UCSD-AML1 (cell line): ENCODE measurements at regions not wholly inside any gene's neighbourhood (a gene's known extent, or its start where the extent isn't known, plus 50 kb on each side); places are given as distances from the start of the nearest gene placed in this dataset.
"Not testable (repeated sequence)": the region's sequence is repeated elsewhere in the genome, so short reads cannot be mapped to it uniquely, and the experiment has no call there.

Experiments used
- DNase-seq: peaks from one replicate; lab custom pipeline; 2025; ENCODE audit not compliant: unreplicated experiment; lab: John Stamatoyannopoulos, UW

DNA sequence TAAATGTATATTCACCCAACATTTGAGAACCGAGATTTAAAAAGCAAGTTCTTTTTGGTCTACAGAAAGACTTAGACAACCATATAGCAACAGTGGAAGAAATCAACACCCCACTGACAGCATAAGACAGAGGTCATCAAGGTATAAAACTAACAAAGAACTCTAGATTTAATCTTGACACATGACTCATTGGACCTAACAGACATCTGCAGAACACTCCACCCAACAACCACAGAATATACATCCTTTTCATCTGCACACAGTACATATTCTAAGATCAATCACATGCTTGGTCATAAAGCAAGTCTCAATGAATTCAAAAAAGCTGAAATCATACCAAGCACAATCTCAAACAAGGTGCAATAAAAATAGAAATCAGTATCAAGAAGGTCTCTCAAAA lies 65.8 kb downstream of the SPIN4 start:
- no peak for DNase-seq

DNA sequence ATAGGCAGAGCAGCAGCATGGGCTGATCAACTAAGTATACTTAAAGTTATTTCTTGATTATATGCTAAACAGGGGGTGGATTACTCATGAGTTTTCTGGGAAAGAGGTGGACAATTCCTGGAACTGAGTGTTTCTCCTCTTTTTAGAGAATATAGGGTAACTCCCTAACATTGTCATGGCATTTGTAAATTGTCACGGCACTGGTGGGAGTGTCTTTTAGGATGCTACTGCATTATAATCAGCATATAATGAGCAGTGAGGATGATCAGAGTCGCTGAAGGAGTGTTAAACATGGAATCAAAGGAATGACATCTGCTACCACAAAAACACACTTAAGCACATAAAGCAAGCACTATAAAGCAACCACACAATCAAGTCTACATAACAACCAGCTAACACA lies 66.5 kb downstream of the SPIN4 start:
- no peak for DNase-seq

DNA sequence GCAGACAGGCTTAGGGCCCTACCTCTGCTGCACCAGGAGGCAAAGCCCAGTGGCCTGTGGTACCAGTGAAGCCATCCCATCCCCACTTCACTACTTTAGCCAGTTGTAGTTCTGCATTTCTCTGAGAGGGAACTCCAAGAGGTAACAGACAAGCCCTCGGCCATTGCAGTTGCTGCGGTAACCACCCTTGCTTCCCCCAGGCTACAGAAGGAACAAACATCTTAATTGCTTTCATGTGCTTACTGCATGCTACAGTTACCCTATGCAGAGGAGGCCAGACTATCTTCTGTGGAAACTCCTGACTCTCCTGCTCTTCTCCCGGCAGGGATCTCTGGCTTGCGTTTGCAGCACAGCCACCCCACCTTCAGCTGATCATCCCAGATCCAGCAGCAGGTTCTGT lies 67.8 kb downstream of the SPIN4 start:
- DNase-seq: no peak

DNA sequence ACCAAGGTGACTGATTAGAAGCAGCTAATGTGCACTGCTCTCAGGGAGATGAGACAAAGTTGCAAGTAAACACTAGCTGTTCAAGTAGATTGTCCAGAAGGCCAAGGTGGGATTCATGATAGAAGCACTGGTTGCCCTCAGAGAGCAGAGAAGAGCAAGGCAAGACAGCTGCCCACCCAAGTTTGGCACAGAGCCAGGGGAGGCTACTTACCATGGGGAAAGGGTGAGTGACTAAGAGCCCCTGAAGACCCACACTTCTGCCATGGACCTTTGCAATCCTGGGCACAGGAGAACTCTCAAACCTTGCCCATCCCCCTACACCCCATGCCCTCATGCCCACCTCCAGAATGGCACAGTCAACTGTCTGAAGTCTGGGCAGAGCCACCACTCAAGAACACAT lies 68.3 kb downstream of the SPIN4 start:
- no peak for DNase-seq

DNA sequence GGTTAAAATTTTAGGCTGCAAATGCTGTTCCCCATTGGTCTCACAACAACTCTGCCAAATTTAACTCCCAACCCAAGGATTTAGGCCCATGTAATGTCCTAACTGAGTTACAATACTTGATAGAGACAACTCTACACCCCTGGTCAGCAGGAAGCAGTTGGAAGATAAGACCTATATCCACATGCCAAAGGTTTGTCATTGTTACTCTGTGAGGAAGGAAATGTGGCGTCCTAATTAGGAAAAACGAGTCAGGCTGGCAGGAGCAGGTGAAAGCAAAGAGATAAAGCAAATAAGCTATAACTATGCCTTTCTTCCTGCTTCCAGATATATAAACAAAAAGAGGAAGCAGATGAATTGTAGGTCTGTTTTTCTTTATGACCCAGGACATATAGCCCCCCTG lies 69.1 kb downstream of the SPIN4 start:
- DNase-seq: no peak

DNA sequence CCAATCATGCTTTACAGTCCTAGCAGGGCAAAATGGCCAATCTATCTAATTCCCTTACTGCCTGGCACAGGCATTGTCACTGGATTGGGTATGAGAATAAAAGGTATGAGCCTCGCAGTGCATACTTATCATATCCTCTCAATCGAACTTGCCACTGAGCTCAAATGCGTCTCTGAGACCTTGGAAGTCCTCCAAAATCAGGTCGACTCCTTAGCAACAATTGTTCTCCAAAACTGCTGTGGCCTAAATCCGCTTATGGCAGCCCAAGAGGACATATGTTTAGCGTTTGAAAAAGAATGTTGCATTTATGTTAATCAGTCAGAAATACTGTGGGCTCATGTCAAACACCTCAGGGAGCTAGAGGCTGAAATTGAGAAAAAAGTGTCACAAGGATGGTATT lies 69.7 kb downstream of the SPIN4 start:
- DNase-seq: no peak

DNA sequence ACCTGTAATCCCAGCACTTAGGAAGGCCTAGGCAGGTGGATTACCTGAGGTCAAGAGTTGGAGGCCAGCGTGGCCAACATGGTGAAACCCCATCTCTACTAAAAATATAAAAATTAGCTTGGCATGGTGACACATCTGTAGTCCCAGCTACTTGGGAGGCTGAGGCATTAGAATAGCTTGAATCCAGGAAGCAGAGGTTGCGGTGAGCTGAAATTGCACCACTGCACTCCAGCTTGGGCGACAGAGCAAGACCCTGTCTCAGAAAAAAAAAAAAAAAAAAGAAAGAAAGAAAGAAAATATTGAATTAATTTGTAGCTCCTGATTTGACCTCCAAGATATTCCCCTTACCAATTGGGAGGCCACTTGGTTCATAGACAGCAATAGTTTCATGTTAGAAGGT lies 73.7 kb downstream of the SPIN4 start:
- DNase-seq: not testable (repeated sequence)

DNA sequence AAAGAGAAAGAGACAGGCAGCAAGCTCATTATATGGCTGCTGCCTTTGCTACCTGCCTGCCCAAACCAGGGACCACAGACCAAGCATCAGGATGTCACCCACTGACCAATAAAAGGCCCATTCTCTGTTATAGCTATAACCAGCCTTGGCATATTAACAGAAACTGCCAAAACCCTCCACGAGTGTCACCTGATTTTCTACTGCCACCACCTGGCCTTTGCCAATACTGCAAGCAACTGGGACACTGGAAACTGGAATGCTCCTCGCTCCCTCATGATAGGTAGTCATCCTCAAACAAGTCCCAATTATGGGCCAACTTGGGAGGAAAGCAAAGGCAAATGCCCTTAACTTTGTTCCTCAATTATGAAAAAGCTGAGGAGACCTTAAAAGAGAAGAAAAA lies 76.0 kb downstream of the SPIN4 start:
- no peak for DNase-seq

DNA sequence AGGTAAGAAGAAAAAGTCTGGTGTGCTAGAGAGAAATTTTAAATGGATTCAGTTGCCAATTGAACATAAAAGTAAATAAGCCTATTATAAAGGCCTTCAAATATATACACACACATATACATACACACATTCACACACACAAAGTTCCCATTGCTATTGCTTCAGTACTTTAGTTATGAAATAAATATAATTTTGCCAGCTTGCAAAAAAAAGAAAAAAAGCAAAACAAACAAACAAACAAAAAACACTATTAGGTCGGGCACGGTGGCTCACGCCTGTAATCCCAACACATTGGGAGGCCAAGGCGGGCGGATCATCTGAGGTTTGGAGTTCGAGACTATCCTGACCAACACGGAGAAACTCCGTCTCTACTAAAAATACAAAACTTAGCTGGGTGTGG lies 80.3 kb downstream of the SPIN4 start:
- DNase-seq: no peak

DNA sequence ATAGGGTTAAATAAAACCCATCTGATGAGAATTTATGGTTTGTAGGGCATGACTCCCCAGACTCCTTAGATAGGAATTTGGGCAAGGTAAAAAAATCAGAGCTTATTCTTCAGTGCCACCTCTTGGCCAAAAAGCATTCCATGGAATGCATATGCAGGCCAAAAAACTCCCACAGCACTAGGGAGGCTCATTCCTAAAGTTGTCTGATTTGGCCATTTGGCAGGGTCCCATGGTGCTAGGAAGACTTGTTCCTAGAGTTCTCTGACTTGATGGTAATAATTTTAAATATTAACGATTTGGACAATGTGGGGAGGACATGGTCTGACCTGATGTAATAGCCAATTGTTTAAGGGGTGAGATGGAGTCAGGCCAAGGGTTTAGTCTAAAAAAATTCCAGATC lies 93.0 kb downstream of the SPIN4 start:
- DNase-seq: no peak

DNA sequence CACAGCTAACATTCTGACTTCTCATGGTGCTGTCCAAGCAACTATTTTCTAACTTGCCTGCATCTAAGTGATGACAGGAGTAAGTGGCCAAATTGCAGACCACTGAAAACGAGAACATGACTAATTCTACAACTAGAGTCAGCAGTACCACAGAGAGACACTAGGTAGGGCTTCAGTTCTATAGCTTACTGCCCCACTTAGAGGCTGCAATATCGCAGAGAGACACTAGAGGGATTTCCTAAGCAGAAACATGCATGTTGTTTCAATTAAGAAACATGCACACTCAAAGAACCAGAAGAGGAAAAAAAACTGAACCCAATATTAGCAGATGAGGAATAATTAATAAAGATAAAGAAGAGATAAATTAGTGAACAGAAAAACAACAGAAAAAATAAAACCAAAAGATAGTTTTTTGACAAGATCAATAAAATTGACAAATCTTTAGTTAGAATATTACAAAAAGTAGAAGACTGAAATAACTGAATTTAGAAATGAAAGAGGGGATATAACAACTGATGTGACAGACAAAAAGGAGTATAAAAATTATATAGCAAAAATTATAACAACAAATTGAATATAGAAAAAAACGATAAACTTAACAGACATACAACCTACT lies 100.8 kb downstream of the SPIN4 start:
- DNase-seq: no peak

DNA sequence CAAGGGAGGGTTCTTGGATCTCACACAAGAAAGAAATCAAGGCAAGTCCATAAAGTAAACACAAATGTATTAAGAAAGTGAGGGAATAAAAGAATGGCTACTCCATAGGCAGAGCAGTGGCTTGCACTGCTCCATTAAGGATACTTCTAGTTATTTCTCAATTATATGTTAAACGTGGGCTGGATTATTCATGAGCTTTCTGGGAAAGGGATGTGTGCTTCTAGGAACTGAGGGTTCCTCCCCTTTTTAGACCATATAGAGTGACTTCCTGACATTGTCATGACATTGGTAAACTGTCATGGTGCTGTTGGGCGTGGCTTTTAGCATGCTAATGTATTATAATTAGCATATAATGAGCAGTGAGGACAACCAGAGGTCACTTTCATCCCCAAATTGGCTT lies 108.4 kb downstream of the SPIN4 start:
- not testable (repeated sequence) for DNase-seq

DNA sequence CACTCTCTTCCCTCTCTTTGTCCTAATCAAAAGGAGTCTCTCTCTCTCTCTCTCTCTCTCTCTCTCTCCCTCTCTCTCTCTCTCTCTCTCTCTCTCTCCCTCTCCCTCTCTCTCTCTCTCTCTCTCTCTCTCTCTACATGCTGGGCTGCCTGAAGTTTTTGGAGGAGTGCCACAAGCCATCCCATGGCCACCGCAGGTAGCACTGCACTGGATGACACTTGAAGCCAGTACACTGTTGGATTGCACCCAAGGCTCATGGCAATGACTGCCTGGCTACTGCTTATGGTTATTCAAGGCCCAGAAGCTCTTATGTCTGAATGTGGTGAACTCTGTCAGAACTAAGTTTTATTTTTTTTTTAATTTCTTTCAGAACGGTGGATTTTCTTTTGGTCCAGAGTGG lies 115.2 kb downstream of the SPIN4 start:
- DNase-seq: not testable (repeated sequence)

DNA sequence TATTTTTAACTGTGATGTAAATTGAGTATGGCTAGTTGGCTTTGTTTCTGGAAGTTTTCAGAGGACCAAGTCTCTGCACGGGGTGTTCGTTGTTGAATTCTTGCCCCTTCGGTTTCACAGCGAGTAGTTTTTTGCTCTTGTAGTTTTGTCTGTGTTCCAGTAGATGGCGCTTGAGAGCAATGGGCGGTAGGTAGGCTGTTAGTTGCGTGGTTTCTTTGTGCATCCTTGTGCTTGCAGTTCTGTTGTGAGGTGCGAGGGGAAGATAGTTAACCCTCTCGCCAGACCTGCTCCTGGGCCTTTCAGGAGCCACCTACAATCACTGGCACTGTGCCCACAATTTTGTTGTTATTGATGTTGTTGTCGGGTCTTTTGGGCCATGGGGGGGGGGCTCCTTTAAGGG lies 118.1 kb downstream of the SPIN4 start:
- not testable (repeated sequence) for DNase-seq

DNA sequence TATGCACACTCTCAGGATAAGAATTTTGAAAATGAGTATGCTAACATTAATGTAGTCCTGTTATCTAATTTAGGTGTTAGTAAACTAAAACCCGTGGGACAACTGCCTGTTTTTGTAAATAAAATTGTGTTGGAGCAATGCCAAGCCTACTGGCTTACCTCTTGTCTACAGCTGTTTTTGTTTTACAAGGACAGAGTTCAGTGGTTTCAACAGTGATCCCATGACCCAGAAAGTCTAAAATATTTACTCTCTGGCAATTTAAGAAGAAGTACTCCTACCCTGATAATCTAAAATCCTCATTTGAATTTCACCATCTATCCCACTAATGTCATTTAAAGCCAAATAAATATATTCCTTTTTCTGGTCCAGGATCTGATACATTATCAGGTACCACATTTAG lies 132.9 kb downstream of the SPIN4 start:
- DNase-seq: not testable (repeated sequence)

DNA sequence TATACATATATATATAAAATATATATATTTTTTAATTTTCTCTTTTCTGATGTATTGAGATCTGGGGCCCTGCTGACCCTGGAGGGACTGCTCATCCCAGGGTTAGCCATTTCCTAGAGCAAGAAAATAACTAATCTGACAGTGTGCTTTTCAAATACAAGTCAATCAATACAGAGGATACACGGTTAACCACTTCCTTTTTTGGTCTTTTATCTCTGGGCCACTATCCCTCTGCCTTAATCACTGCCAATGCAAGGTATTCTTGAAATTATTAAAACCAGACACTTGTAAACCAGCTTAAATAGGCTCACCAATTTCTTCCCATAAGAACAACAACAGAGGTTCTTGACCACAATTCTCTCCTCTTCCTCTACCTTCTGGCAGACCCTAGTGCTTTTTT lies 133.6 kb downstream of the SPIN4 start:
- DNase-seq: not testable (repeated sequence)

DNA sequence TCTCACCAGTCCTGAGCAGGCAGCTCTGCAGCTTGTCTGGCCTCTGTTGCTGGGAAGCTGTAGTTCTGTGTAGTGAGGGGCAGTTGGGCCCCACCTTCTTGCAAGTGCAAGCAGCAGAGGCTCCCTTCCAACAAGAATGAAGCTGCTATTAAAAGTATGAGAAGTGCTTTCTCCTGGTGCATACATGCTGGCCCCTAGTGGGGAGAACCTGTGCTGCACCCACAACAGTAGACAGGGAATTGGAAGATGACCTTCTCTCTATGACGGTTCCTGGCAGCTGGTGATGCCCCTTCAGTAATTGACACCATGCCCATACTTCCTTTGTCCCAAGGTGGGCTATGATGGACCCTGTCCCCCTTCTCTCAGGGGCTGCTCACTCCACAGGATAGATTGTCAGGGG lies 141.5 kb downstream of the SPIN4 start:
- DNase-seq: not testable (repeated sequence)

DNA sequence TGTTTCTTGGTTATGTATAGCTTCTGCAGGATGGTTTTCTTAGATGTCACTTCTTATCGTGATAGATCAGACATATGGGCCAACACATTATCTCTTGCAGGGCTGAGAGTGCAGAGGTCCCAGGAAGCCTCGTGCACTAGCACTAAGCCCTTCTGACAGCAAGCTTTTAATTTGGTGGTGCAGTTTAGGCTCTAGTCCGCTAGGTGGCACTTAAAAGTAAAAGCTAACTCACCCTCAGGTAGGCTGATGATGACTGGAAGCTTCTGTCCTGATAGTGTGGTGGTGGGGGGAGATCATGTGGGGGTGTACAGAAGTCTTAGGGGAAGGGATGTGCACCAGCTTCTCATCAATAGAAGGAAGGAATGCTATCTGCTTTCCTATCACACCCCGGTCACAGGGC lies 142.0 kb downstream of the SPIN4 start:
- DNase-seq: not testable (repeated sequence)

DNA sequence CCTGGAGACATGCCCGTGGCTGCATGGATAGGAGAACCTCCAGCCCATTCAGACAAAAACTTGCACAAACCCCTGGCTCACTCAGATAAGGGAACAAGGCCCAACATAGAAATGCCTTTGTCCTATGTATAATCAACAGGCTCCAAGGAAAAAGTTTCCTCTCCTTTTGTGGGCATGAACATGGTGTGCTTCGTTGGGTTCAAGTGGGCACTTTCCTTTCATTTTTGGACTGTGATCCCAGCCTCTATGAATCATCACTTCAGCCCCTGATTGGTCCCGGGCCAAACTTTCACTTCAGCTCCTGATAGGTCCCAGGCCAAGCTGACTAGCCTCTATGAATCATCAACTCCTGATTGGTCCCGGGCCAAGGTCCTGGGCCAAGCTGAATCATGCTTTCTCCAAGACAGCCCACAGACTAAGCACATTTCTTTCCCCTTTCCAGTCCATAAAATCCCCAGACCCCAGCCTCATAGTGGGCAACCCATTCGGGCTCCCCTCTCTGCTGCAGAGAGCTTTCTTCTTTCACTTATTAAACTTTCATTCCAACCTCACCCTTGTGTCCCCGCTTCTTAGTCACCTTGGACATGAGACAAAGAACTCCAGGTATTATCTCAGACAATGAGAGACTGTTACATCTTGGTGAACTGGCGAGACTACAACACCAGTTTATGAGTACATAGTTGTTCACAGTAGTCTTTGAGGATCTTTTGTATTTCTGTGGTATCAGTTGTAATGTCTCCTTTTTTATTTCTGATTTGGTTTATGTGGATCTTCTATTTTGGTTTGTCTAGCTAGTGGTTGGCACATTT lies 146.7 kb downstream of the SPIN4 start:
- DNase-seq: not testable (repeated sequence)

DNA sequence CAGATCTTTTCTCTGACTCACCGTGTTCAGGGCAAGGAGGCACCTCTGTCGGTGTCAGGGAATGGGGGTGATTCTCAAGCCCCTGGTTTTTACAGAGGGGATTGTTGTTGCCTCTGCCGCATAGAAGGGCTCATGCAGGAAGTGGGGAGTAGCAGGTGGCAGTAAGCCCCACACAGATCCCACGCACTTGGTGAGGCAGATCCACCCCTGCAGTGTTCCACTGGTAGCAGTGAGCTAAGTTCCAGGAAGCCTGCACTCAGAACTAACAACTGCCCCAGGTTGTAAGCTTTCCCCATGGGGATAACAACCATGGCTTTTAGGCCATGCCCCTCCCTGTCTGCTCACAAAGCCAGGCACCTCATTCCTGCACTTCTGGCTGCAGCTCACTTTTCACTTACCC lies 149.1 kb downstream of the SPIN4 start:
- not testable (repeated sequence) for DNase-seq

DNA sequence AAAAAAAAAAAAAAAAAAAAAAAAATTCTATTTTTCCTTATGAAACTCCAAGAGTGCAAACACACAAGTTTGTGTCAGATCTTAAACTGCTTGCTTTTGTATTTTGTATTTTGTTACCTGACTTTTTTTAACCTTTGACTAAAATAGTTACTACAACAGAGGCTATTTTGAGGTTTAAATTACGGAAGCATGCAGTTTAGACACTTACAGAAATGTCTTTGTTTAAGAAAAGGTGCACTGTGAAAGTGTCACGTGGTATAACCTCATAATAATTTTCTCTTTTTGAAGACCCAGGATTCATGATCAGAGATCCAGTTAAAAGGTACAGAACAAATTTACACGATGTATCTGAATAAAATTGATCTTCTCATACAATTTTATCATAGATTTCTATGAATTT lies 152.4 kb downstream of the SPIN4 start:
- not testable (repeated sequence) for DNase-seq

DNA sequence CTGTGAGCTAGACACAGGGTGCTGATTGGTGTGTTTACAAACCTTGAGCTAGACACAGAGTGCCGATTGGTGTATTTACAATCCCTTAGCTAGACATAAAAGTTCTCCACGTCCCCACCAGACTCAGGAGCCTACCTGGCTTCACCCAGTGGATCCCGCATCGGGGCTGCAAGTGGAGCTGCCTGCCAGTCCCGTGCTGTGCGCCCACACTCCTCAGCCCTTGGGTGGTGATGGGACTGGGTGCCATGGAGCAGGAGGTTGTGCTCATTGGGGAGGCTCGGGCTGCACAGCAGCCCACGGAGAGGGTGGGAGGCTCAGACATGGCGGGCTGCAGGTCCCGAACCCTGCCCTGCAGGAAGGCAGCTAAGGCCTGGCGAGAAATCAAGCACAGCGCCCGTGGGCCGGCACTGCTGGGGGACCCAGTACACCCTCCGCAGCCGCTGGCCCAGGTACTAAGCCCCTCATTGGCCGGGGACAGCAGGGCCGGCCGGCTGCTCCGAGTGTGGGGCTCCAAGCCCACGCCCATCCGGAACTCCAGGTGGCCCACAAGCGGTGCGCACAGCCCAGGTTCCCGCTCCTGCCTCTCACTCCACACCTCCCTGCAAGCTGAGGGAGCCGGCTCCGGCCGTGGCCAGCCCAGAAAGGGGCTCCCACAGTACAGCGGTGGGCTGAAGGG lies 158.6 kb downstream of the SPIN4 start:
- not testable (repeated sequence) for DNase-seq
